ENCODE measurements at regions not wholly inside any gene's neighbourhood (a gene's known extent, or its start where the extent isn't known, plus 50 kb on each side); places are given as distances from the start of the nearest gene placed in this dataset.

DNA sequence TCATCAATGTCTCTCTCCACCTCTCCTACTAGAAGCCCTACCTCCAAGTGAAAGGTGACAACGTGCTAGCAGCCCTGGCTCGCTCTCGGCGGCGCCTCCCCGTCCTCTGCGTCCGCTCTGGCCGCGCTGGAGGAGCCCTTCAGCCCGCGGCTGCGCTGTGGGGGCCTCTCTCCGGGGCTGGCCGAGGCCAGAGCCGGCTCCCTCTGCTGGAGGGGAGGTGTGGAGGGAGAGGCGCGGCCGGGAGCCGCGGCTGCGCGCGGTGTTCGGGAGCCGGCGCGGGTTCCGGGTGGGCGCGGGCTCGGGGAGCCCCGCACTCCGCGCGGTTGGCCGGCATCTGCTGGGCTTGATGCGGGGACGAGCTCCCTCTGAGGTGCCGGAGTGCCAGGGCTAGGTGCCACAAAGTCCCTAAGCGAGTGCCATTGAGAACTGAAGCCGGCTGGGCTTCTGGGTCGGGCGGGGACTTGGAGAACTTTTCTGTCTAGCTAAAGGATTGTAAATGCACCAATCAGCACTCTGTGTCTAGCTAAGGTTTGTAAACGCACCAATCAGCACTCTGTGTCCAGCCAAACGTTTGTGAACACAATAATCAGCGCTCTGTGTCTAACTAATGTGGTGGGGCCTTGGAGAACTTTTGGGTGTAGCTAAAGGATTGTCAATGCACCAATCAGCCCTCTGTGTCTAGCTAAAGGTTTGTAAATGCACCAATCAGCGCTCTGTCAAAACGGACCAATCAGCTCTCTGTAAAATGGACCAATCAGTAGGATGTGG lies 84.8 kb upstream of the ARRDC4 start:
- Histone ChIP-seq H3K27ac (ENCODE audit: low read length) (no peak overlapping the region), H3K9me3 (ENCODE audit: low read length) (peaks cover 5% of the 10 kb centered on the region), H3K36me3 (ENCODE audit: insufficient read depth, low read length) (no peaks in the 10 kb centered on the region), H3K4me1 (ENCODE audit: low read length) (no peaks in the 10 kb centered on the region), H3K79me2 (ENCODE audit: low read length) (no peaks in the 10 kb centered on the region), H3K9me2 (replicated peaks; ENCODE audit: insufficient read depth, low read length) (no peaks in the 10 kb centered on the region), H4K20me1 (ENCODE audit: insufficient read depth, low read depth, low read length) (no peaks in the 10 kb centered on the region), H3K4me2 (ENCODE audit: low read depth, low read length, poor library complexity, severe bottlenecking) (no peak overlapping the region), H3K4me3 (ENCODE audit: low read length) (no peak overlapping the region), H3K27me3 (ENCODE audit: low read length) (no peaks in the 10 kb centered on the region), H3K9ac (ENCODE audit: low read length) (no peak overlapping the region), H2AFZ (ENCODE audit: low read length) (no peak overlapping the region)
- DNase-seq: no peak

DNA sequence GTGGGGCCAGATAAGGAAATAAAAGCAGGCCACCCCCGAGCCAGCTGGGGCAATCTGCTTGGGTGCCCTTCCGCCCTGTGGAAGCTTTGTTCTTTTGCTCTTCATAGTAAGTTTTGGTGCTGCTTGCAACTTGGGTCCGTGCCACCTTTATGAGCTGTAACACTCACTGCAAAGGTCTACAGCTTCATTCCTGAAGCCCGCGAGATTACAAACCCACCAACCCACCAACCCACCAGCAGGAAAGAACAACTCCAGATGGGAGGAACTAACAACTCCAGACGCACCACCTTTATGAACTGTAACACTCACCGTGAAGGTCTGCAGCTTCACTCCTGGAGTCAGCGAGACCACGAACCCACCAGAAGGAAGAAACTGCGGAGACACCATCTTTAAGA lies 84.2 kb upstream of the ARRDC4 start:
- Histone ChIP-seq H3K27me3 (ENCODE audit: low read length) (no peaks in the 10 kb centered on the region), H3K4me3 (ENCODE audit: low read length) (no peak overlapping the region), H2AFZ (ENCODE audit: low read length) (no peak overlapping the region), H3K79me2 (ENCODE audit: low read length) (no peaks in the 10 kb centered on the region), H3K9me2 (replicated peaks; ENCODE audit: insufficient read depth, low read length) (no peaks in the 10 kb centered on the region), H3K9me3 (ENCODE audit: low read length) (peaks cover 6% of the 10 kb centered on the region), H4K20me1 (ENCODE audit: insufficient read depth, low read depth, low read length) (no peaks in the 10 kb centered on the region), H3K9ac (ENCODE audit: low read length) (no peak overlapping the region), H3K36me3 (ENCODE audit: insufficient read depth, low read length) (no peaks in the 10 kb centered on the region), H3K4me2 (ENCODE audit: low read depth, low read length, poor library complexity, severe bottlenecking) (no peak overlapping the region), H3K4me1 (ENCODE audit: low read length) (no peaks in the 10 kb centered on the region), H3K27ac (ENCODE audit: low read length) (no peak overlapping the region)
- DNase-seq: no peak

DNA sequence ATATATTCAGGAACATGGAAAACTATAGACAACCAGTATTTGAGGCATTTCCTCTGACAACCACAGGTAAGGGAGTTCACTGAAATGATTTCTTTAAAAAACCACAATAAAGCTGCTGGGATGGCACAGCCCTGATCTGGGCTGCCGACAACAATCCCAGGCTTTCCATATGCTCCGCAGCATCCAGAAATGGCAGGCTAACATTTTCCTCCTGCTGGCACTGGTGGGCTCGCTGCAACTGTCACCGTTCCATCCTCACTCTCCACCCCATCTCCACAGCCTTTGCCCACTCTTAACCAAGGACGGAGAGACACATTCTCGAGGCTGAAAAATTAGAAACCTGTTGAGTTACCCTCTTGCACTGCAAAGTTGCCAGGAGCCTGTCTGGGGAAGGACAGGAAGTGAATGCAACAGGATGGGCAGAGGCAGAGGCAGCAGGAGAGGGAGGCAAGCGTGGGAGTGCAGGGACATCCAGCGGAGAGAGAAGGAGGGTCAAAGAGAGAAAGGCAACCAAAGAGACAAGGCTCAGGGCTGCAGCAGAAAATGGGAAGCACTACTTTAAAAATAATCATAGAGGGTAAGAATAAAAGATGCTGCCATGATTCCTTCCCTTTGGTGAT lies 79.0 kb upstream of the ARRDC4 start:
- H3K4me3 ChIP-seq (ENCODE audit: low read length): no peak overlapping the region
- no peak overlapping the region for H2AFZ ChIP-seq (ENCODE audit: low read length)
- H4K20me1 ChIP-seq (ENCODE audit: insufficient read depth, low read depth, low read length): no peaks in the 10 kb centered on the region
- H3K4me1 ChIP-seq (ENCODE audit: low read length): no peaks in the 10 kb centered on the region
- no peaks in the 10 kb centered on the region for H3K79me2 ChIP-seq (ENCODE audit: low read length)
- no peaks in the 10 kb centered on the region for H3K9me2 ChIP-seq (replicated peaks; ENCODE audit: insufficient read depth, low read length)
- H3K36me3 ChIP-seq (ENCODE audit: insufficient read depth, low read length): no peaks in the 10 kb centered on the region
- no peaks in the 10 kb centered on the region for H3K27me3 ChIP-seq (ENCODE audit: low read length)
- H3K4me2 ChIP-seq (ENCODE audit: low read depth, low read length, poor library complexity, severe bottlenecking): no peak overlapping the region
- peaks cover 17% of the 10 kb centered on the region for H3K9me3 ChIP-seq (ENCODE audit: low read length)
- no peak overlapping the region for H3K27ac ChIP-seq (ENCODE audit: low read length)
- H3K9ac ChIP-seq (ENCODE audit: low read length): no peak overlapping the region
- DNase-seq: no peak

DNA sequence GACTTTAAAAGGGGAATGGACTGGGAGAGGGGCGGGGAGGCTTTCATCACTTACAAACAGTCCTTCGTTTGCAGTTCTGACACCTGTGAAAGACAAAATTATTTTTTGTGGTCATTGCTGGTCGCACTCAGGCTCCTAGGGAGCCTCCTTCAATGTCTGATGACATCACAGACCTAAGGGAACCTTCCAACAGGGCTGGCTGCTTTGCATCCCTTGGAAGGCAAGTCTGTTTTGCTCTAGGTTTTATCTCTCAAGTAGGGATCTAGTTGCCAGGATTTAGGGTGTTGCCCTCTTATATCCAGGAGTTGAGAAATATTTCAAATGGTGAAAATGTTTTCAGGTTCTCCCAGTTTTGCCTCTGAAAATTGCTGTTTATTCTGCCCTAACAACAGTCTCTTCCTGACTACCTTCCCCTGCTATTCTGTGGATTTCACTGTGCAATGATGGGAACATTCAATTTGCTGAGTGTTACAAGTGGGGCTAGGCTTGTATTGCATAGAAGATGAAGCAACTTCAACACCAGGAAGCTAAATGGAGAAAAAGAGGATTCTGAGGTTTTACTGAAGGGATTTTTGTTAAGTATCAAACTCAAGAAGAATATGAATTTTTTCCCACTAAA lies 75.9 kb upstream of the ARRDC4 start:
- Histone ChIP-seq H3K9ac (ENCODE audit: low read length) (no peak overlapping the region), H3K4me1 (ENCODE audit: low read length) (no peaks in the 10 kb centered on the region), H4K20me1 (ENCODE audit: insufficient read depth, low read depth, low read length) (no peaks in the 10 kb centered on the region), H3K27ac (ENCODE audit: low read length) (no peak overlapping the region), H3K4me3 (ENCODE audit: low read length) (no peak overlapping the region), H3K9me3 (ENCODE audit: low read length) (peaks cover 17% of the 10 kb centered on the region), H3K36me3 (ENCODE audit: insufficient read depth, low read length) (no peaks in the 10 kb centered on the region), H3K9me2 (replicated peaks; ENCODE audit: insufficient read depth, low read length) (no peaks in the 10 kb centered on the region), H3K79me2 (ENCODE audit: low read length) (no peaks in the 10 kb centered on the region), H2AFZ (ENCODE audit: low read length) (no peak overlapping the region), H3K4me2 (ENCODE audit: low read depth, low read length, poor library complexity, severe bottlenecking) (no peak overlapping the region), H3K27me3 (ENCODE audit: low read length) (no peaks in the 10 kb centered on the region)
- DNase-seq: no peak

DNA sequence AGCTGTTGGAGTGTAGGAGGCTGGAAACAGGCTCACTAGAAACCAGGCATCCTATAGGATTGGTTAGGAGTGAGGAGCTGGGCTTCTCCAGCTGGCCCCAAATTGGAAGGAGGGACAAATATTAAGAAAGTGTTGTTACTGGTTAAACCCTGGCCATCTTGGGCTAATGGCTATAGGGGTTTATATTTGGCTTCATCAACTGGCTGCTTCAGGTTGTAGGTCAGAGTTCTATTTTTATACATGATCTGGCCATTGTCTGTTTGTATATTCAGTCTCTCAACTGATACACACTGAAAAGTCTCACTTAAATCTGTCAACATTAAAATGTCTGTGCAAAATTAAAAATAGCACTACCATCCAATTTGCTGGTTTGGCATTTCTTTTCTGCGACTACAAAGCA lies 70.2 kb upstream of the ARRDC4 start:
- Histone ChIP-seq H2AFZ (ENCODE audit: low read length) (no peak overlapping the region), H3K4me2 (ENCODE audit: low read depth, low read length, poor library complexity, severe bottlenecking) (no peak overlapping the region), H4K20me1 (ENCODE audit: insufficient read depth, low read depth, low read length) (no peaks in the 10 kb centered on the region), H3K36me3 (ENCODE audit: insufficient read depth, low read length) (no peaks in the 10 kb centered on the region), H3K9ac (ENCODE audit: low read length) (no peak overlapping the region), H3K9me2 (replicated peaks; ENCODE audit: insufficient read depth, low read length) (no peaks in the 10 kb centered on the region), H3K79me2 (ENCODE audit: low read length) (no peaks in the 10 kb centered on the region), H3K27me3 (ENCODE audit: low read length) (no peaks in the 10 kb centered on the region), H3K4me1 (ENCODE audit: low read length) (no peaks in the 10 kb centered on the region), H3K27ac (ENCODE audit: low read length) (no peak overlapping the region), H3K4me3 (ENCODE audit: low read length) (no peak overlapping the region), H3K9me3 (ENCODE audit: low read length) (peaks cover 13% of the 10 kb centered on the region)
- DNase-seq: no peak

DNA sequence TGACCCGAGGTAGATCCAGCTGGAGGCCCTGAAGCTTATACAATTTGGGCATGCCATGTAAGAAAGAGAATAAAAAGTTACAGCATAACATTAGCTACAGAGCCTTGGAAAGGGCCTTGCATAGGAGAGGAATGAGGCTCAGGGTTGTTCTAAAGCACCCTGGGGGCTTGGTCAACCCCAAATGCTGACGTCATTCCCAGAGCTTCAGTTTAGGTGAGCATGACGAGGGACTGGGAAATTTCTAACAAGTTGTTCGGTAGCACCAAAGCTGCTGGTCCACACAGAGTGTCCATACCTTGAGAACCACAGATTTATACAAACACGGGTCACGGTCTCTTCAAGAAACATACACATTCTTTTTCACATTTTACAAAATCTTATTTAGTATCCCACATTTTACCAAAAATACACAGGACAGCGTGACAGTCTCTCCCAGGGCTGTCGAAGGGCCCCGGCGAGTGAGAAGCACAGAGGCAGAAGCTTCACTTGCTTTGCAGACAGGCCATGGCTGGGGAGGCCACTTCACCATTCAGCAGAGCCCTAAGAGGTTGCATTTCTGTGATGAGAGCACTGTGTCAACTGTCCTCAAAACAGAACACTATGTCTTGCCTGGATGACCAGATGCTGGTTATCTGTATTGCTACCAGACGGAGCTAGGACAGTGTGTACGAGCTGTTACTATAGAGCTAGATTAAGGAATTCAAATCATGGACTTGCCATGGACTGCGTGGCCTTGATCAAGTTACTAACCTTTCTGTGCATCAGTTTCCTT lies 68.2 kb upstream of the ARRDC4 start:
- Histone ChIP-seq H3K4me3 (ENCODE audit: low read length) (no peak overlapping the region), H3K4me2 (ENCODE audit: low read depth, low read length, poor library complexity, severe bottlenecking) (no peak overlapping the region), H3K9me2 (replicated peaks; ENCODE audit: insufficient read depth, low read length) (no peaks in the 10 kb centered on the region), H3K4me1 (ENCODE audit: low read length) (no peaks in the 10 kb centered on the region), H3K27ac (ENCODE audit: low read length) (no peak overlapping the region), H3K9ac (ENCODE audit: low read length) (no peak overlapping the region), H3K27me3 (ENCODE audit: low read length) (no peaks in the 10 kb centered on the region), H3K9me3 (ENCODE audit: low read length) (peaks cover 13% of the 10 kb centered on the region), H3K79me2 (ENCODE audit: low read length) (no peaks in the 10 kb centered on the region), H3K36me3 (ENCODE audit: insufficient read depth, low read length) (no peaks in the 10 kb centered on the region), H4K20me1 (ENCODE audit: insufficient read depth, low read depth, low read length) (no peaks in the 10 kb centered on the region), H2AFZ (ENCODE audit: low read length) (no peak overlapping the region)
- no peak for DNase-seq

DNA sequence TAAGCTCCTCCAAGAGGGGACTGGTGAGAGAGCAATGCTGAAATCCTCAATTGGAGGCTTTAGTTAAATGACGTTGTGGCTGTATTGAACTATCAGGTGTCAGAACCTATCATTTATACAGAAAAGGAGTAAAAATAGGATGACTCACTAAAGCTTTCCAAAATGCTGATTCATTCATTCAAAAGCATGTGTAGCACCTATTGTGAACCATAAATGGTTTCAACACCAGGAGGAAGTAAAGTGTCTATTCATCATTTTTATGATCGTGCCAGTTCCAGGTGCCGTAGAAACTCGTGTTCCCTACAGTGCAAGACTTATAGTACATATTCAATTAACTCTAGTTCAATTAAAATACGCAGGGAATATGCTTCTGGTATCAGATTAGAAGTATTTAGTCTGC lies 66.5 kb upstream of the ARRDC4 start:
- no peak for DNase-seq
- H2AFZ ChIP-seq (ENCODE audit: low read length): no peak overlapping the region

DNA sequence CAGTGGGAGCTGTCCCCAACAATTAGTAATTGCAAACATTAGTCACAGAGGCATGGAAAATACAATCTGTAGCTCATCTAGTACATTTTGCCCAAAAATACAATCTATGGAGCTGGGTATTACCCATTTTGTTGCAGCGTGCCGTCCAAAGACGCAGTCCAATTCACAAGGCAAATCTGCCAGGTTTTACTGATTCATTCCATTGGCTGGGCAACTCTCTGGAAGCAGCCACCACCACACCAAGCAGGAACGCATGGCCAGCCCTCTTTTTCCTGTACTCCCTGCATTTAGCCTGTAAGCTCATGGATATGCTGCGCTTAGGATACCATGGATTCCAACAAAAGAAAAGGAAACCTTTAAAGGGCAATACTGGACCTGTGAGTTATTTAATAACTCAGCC lies 60.5 kb upstream of the ARRDC4 start:
- H3K4me1 ChIP-seq (ENCODE audit: low read length): no peaks in the 10 kb centered on the region
- H3K27me3 ChIP-seq (ENCODE audit: low read length): no peaks in the 10 kb centered on the region
- no peak overlapping the region for H3K4me2 ChIP-seq (ENCODE audit: low read depth, low read length, poor library complexity, severe bottlenecking)
- H3K79me2 ChIP-seq (ENCODE audit: low read length): no peaks in the 10 kb centered on the region
- H4K20me1 ChIP-seq (ENCODE audit: insufficient read depth, low read depth, low read length): no peaks in the 10 kb centered on the region
- H3K9ac ChIP-seq (ENCODE audit: low read length): no peak overlapping the region
- no peaks in the 10 kb centered on the region; the same call in 1 of the 2 replicates for H3K9me3 ChIP-seq (ENCODE audit: low read length)
- no peak overlapping the region for H3K4me3 ChIP-seq (ENCODE audit: low read length)
- H3K9me2 ChIP-seq (replicated peaks; ENCODE audit: insufficient read depth, low read length): no peaks in the 10 kb centered on the region
- H2AFZ ChIP-seq (ENCODE audit: low read length): no peak overlapping the region
- no peak for DNase-seq
- H3K27ac ChIP-seq (ENCODE audit: low read length): no peak overlapping the region
- no peaks in the 10 kb centered on the region for H3K36me3 ChIP-seq (ENCODE audit: insufficient read depth, low read length)

More for the DNA sequence above, 66.5 kb upstream of the ARRDC4 start:
- Histone ChIP-seq H3K9me2 (replicated peaks; ENCODE audit: insufficient read depth, low read length) (no peaks in the 10 kb centered on the region), H4K20me1 (ENCODE audit: insufficient read depth, low read depth, low read length) (no peaks in the 10 kb centered on the region), H3K4me2 (ENCODE audit: low read depth, low read length, poor library complexity, severe bottlenecking) (no peak overlapping the region), H3K79me2 (ENCODE audit: low read length) (no peaks in the 10 kb centered on the region), H3K27me3 (ENCODE audit: low read length) (no peaks in the 10 kb centered on the region), H3K9ac (ENCODE audit: low read length) (no peak overlapping the region), H3K36me3 (ENCODE audit: insufficient read depth, low read length) (no peaks in the 10 kb centered on the region), H3K27ac (ENCODE audit: low read length) (no peak overlapping the region), H3K4me1 (ENCODE audit: low read length) (no peaks in the 10 kb centered on the region), H3K9me3 (ENCODE audit: low read length) (peaks cover 13% of the 10 kb centered on the region), H3K4me3 (ENCODE audit: low read length) (no peak overlapping the region)

All from Karpas-422 (cell line).